ENCODE measurements at regions not wholly inside any gene's neighbourhood (a gene's known extent, or its start where the extent isn't known, plus 50 kb on each side); places are given as distances from the start of the nearest gene placed in this dataset.
"Not testable (repeated sequence)": the region's sequence is repeated elsewhere in the genome, so short reads cannot be mapped to it uniquely, and the experiment has no call there.

DNA sequence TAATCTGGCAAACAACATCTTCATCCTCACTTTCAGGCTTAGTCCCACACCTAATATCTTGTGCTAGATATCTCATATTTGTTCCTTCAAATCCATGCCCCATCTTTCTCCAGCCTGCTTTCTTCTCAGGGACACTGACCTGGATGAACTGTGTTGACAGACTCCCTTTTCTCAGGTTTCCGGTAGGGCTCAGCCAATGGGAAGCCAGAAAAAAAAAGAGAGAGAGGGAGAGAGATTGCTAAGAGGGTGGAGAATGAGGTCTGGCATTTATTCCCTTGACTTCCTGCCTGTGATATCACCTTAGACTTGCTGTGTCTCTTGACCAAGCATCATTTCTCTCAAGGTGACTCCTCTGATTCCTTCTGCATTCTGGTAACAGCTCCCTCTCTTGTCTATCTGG, 145.6 kb upstream of the ABI3BP start:
- Histone ChIP-seq H3K9me3 (no peaks in the 10 kb centered on the region), H3K4me1 (no peaks in the 10 kb centered on the region), H3K36me3 (no peaks in the 10 kb centered on the region), H3K27me3 (no peaks in the 10 kb centered on the region), H3K4me3 (no peak overlapping the region), H3K27ac (no peak overlapping the region)
- intact Hi-C loops (cut with DNase I), result no loop called here
- TF ChIP-seq, protein P1, sequence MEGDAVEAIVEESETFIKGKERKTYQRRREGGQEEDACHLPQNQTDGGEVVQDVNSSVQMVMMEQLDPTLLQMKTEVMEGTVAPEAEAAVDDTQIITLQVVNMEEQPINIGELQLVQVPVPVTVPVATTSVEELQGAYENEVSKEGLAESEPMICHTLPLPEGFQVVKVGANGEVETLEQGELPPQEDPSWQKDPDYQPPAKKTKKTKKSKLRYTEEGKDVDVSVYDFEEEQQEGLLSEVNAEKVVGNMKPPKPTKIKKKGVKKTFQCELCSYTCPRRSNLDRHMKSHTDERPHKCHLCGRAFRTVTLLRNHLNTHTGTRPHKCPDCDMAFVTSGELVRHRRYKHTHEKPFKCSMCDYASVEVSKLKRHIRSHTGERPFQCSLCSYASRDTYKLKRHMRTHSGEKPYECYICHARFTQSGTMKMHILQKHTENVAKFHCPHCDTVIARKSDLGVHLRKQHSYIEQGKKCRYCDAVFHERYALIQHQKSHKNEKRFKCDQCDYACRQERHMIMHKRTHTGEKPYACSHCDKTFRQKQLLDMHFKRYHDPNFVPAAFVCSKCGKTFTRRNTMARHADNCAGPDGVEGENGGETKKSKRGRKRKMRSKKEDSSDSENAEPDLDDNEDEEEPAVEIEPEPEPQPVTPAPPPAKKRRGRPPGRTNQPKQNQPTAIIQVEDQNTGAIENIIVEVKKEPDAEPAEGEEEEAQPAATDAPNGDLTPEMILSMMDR (IDR thresholded peaks at IDR 0.05), result no peak
- ATAC-seq (no peak), DNase-seq (no peak)

DNA sequence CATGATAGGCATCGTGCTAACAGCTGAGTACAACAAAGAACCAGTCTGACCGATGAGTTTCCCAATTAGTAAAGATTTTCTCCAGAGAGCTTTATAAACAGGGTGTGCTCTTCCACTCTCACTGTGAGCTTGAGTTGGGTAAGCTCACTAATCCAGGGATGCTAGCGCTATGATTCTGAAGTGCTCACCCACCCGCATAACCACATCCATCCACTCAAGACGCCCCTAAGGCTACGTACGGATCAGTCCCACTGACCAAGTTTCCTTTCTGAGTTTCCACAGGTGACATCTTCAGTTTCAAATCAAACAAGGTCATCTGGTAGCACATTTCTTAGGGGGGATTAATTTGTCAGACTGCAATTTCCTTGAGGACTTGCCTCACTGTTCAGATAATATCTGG, 141.1 kb upstream of the ABI3BP start:
- H3K27me3 ChIP-seq, result no peaks in the 10 kb centered on the region
- no peak overlapping the region for H3K4me3 ChIP-seq
- no peaks in the 10 kb centered on the region for H3K4me1 ChIP-seq
- TF ChIP-seq, protein P1 (IDR thresholded peaks at IDR 0.05), result no peak
- no peak for ATAC-seq
- DNase-seq, result no peak
- H3K27ac ChIP-seq, result no peak overlapping the region
- H3K9me3 ChIP-seq, result no peaks in the 10 kb centered on the region
- intact Hi-C loops (cut with DNase I), result no loop called here
- no peaks in the 10 kb centered on the region for H3K36me3 ChIP-seq

DNA sequence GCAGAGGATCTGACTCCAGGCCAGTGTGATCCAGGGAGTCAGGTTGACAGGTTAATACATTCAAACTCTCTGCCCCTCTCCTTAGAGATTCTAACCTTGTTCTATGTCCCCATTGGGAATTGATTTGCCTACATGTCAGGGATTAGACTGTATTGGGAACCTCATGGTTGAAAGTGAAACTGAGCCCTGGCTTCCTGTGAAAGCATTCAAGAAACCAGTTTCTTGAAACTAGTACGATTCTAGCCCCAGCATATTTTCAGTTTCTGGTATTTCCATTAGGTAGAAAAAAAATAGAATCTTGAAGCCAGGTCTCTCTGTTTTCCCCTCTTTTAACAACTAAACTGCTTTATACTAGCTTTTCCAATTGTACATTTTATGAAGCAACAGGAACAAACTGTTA, 140.4 kb upstream of the ABI3BP start:
- no peaks in the 10 kb centered on the region for H3K9me3 ChIP-seq
- H3K4me3 ChIP-seq, result no peak overlapping the region
- TF ChIP-seq, protein P1 (IDR thresholded peaks at IDR 0.05), result no peak
- ATAC-seq, result no peak
- H3K27ac ChIP-seq, result no peak overlapping the region
- no peak for DNase-seq
- no peaks in the 10 kb centered on the region for H3K36me3 ChIP-seq
- intact Hi-C loops (cut with DNase I), result no loop called here
- no peaks in the 10 kb centered on the region for H3K4me1 ChIP-seq
- no peaks in the 10 kb centered on the region for H3K27me3 ChIP-seq

GRCh38 chr3:101133197-101133596, 140.0 kb upstream of the ABI3BP start:
- H3K27ac ChIP-seq; intact Hi-C loops (cut with DNase I); H3K36me3 ChIP-seq; H3K9me3 ChIP-seq; H3K4me3 ChIP-seq; DNase-seq; H3K27me3 ChIP-seq; ATAC-seq; H3K4me1 ChIP-seq: not testable (repeated sequence)

GRCh38 chr3:101131767-101132166, 138.5 kb upstream of the ABI3BP start:
- DNase-seq (no peak), ATAC-seq (no peak)
- intact Hi-C loops (cut with DNase I), result no loop called here
- Histone ChIP-seq H3K9me3 (no peaks in the 10 kb centered on the region), H3K4me3 (no peak overlapping the region), H3K27ac (no peak overlapping the region), H3K27me3 (no peaks in the 10 kb centered on the region), H3K36me3 (no peaks in the 10 kb centered on the region), H3K4me1 (no peaks in the 10 kb centered on the region)
- TF ChIP-seq, protein P1 (IDR thresholded peaks at IDR 0.05), result no peak

- Histone ChIP-seq H3K27me3 (no peaks in the 10 kb centered on the region), H3K36me3 (no peaks in the 10 kb centered on the region), H3K4me3 (no peak overlapping the region), H3K27ac (no peak overlapping the region), H3K4me1 (no peaks in the 10 kb centered on the region), H3K9me3 (no peaks in the 10 kb centered on the region)
- TF ChIP-seq, protein P1 (IDR thresholded peaks at IDR 0.05), result no peak
- intact Hi-C loops (cut with DNase I), result no loop called here
- DNase-seq, result no peak
- no peak for ATAC-seq
Measured at GRCh38 chr3:101128786-101129185, 135.6 kb upstream of the ABI3BP start.

All from upper lobe of right lung (tissue), 1 donor.